ENCODE measurements at regions not wholly inside any gene's neighbourhood (a gene's known extent, or its start where the extent isn't known, plus 50 kb on each side); places are given as distances from the start of the nearest gene placed in this dataset.
"Not testable (repeated sequence)": the region's sequence is repeated elsewhere in the genome, so short reads cannot be mapped to it uniquely, and the experiment has no call there.

GRCh38 chr1:73194965-73195364 is 912.6 kb upstream of the NEGR1 start:
- Histone ChIP-seq H3K27me3 (replicated peaks) (no peaks in the 10 kb centered on the region), H3K4me3 (ENCODE audit: low read depth, low read length) (no peak overlapping the region), H3K27ac (no peak overlapping the region), H3K36me3 (replicated peaks) (no peaks in the 10 kb centered on the region)
- in situ Hi-C loops (cut with HindIII; ENCODE audit: low pct_ligation_motif_present, low sequenced_read_pairs), result no loop called here
- TF ChIP-seq, protein P1, sequence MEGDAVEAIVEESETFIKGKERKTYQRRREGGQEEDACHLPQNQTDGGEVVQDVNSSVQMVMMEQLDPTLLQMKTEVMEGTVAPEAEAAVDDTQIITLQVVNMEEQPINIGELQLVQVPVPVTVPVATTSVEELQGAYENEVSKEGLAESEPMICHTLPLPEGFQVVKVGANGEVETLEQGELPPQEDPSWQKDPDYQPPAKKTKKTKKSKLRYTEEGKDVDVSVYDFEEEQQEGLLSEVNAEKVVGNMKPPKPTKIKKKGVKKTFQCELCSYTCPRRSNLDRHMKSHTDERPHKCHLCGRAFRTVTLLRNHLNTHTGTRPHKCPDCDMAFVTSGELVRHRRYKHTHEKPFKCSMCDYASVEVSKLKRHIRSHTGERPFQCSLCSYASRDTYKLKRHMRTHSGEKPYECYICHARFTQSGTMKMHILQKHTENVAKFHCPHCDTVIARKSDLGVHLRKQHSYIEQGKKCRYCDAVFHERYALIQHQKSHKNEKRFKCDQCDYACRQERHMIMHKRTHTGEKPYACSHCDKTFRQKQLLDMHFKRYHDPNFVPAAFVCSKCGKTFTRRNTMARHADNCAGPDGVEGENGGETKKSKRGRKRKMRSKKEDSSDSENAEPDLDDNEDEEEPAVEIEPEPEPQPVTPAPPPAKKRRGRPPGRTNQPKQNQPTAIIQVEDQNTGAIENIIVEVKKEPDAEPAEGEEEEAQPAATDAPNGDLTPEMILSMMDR (IDR thresholded peaks at IDR 0.05; ENCODE audit: low read depth, low read length, missing control alignments), result no peak
- no peak for DNase-seq

- in situ Hi-C loops (cut with HindIII; ENCODE audit: low pct_ligation_motif_present, low sequenced_read_pairs); H3K27ac ChIP-seq; DNase-seq; H3K36me3 ChIP-seq (replicated peaks); H3K27me3 ChIP-seq (replicated peaks); H3K4me3 ChIP-seq (ENCODE audit: low read depth, low read length): not testable (repeated sequence)
Observed at GRCh38 chr1:73183581-73183980, 901.2 kb upstream of the NEGR1 start.

- TF ChIP-seq, protein P1 (IDR thresholded peaks at IDR 0.05; ENCODE audit: low read depth, low read length, missing control alignments), result no peak
Observed at GRCh38 chr1:73181190-73181540, 898.8 kb upstream of the NEGR1 start.

DNA sequence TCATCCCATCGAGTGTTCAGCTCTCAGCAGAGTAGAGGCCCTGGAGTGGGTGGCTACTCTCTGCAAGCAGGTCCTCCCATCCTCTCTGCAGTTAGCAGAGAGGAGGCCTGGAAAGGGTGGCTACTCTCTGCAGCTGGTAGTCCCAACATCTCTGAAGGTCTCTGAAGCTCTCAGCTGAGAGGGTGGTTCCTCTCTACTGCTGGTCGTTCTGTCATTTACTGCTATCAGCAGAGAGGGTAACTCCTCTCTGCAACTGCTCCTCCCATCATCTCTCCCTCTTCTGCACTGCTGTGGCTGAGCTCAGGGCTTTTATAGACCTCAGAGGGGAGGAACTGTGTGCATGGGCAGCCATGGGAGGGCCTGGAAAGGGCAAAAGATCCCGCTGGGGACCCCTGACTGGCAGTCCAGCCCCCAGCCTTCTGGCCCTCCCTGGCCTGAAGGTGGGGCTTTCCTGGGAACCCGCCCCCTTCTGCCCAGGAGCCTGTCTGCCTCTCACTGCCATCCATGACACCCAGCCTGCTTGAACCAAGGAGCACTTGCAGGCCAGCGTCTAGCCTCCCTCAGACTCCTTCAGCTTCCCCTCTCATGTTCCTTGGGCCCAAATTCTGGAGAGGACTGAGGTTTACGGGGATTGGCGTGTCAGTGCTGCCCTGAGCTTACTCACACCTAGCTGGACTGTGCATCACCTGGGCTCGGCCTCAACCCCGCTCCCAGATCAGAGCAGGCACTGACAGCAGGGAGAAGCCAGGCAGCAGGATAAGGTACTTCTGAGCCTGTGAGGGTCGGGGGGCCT is 898.3 kb upstream of the NEGR1 start:
- TF ChIP-seq, protein P1 (IDR thresholded peaks at IDR 0.05; ENCODE audit: low read depth, low read length, missing control alignments), result no peak
- DNase-seq, result no peak
- in situ Hi-C loops (cut with HindIII; ENCODE audit: low pct_ligation_motif_present, low sequenced_read_pairs), result no loop called here
- no peak overlapping the region for H3K27ac ChIP-seq
- H3K36me3 ChIP-seq (replicated peaks), result no peaks in the 10 kb centered on the region
- H3K27me3 ChIP-seq (replicated peaks), result no peaks in the 10 kb centered on the region
- H3K4me3 ChIP-seq (ENCODE audit: low read depth, low read length), result no peak overlapping the region

More at GRCh38 chr1:73181190-73181540, 898.8 kb upstream of the NEGR1 start:
- Histone ChIP-seq H3K27ac (no peak overlapping the region), H3K36me3 (replicated peaks) (no peaks in the 10 kb centered on the region), H3K4me3 (ENCODE audit: low read depth, low read length) (no peak overlapping the region), H3K27me3 (replicated peaks) (no peaks in the 10 kb centered on the region)
- in situ Hi-C loops (cut with HindIII; ENCODE audit: low pct_ligation_motif_present, low sequenced_read_pairs), result no loop called here
- DNase-seq, result no peak

DNA sequence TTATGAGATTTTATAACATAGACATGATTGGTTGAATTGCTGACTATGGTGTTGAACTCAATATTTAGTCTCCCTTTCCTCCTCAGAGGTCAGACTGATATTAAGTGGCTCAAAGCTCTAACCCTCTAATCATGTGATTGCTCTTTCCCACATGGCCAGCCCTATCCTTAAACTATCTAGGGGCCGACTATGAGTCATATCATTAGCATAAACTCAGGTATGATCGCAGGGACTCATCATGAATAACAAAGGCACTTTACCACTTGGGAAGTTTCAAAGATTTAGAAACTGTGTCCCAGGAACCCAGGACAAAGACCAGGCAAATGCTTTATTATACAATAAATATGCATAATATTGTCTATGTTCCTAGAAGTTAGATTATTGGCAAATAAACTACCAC is 894.6 kb upstream of the NEGR1 start:
- H3K27me3 ChIP-seq (replicated peaks), result no peaks in the 10 kb centered on the region
- no peak overlapping the region for H3K27ac ChIP-seq
- TF ChIP-seq, protein P1 (IDR thresholded peaks at IDR 0.05; ENCODE audit: low read depth, low read length, missing control alignments), result no peak
- H3K36me3 ChIP-seq (replicated peaks), result no peaks in the 10 kb centered on the region
- in situ Hi-C loops (cut with HindIII; ENCODE audit: low pct_ligation_motif_present, low sequenced_read_pairs), result no loop called here
- H3K4me3 ChIP-seq (ENCODE audit: low read depth, low read length), result no peak overlapping the region
- no peak for DNase-seq

DNA sequence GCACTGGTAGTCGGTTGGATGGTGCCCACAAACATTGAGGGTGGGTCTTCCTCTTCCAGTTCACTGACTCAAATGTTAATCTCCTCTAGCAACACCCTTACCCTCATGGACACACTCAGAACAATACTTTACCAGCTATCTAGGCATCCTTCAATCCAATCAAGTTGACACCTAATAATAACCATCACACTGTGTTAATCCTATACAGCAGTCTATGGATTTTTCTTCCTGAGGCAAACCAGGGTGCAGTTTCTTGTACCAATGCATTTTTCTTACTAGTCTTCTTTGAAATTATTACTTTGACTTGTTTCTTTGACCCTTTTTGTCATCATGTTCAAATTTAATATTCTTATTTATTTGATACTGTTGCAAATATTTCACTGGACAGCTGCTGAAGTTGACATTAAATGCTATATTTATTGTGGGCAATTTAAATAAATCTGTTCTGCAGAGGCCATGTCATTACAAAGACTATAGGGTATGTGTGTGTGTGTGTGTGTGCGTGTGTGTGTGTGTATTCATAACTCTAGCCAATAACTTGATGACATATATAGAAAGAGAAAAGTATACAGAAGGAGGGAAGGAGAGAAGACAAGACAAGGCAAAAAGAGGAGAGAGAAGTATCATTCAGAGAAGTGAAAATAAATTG is 884.8 kb upstream of the NEGR1 start:
- H3K27ac ChIP-seq, result no peak overlapping the region
- in situ Hi-C loops (cut with HindIII; ENCODE audit: low pct_ligation_motif_present, low sequenced_read_pairs), result no loop called here
- TF ChIP-seq, protein P1 (IDR thresholded peaks at IDR 0.05; ENCODE audit: low read depth, low read length, missing control alignments), result no peak
- no peaks in the 10 kb centered on the region for H3K27me3 ChIP-seq (replicated peaks)
- H3K36me3 ChIP-seq (replicated peaks), result no peaks in the 10 kb centered on the region
- no peak for DNase-seq
- H3K4me3 ChIP-seq (ENCODE audit: low read depth, low read length), result no peak overlapping the region
